Endothelial cell of umbilical vein (primary cell): ENCODE measurements at regions not wholly inside any gene's neighbourhood (a gene's known extent, or its start where the extent isn't known, plus 50 kb on each side); places are given as distances from the start of the nearest gene placed in this dataset.

Experiments
- BruUV-seq: library from RNA; stranded (reverse); fragments of 400-500 nt; replicated peaks from 2 replicates; lab custom pipeline; 2021; lab: Mats Ljungman, UMichigan
- CTCF ChIA-PET: fragments of 300-600, 350-600 bp; sonication (Branson Sonifier 250); formaldehyde crosslinking; loops from one replicate; lab custom pipeline; 2021; ENCODE audit warnings: antibody characterized with exemption, inconsistent platforms; lab: Charles Lee
- POLR2A ChIA-PET: fragments of 300-600, 350-600 bp; sonication (Branson Sonifier 250); formaldehyde crosslinking; loops from one replicate; lab custom pipeline; 2021; ENCODE audit warnings: antibody characterized with exemption, inconsistent platforms; lab: Charles Lee
- DNase-seq: peaks from one replicate; pipeline ENCODE4 v3.0.0-alpha.2; 2011; ENCODE audit warnings: low read depth, low spot score
- FAIRE-seq: peaks from 2 replicates; lab custom pipeline; 2011; peaks lifted over from hg19 to GRCh38; lab: Jason Lieb, UNC
- H2AFZ ChIP-seq: 2 replicates; pipeline ENCODE4 v1.6.0; 2012; ENCODE audit warnings: low read depth, low read length, control low read depth, inconsistent platforms
- H3K27ac ChIP-seq: 2 replicates; pipeline ENCODE4 v1.5.1; 2011; ENCODE audit warnings: low read depth, mild to moderate bottlenecking, control low read depth, low read length, moderate library complexity; ENCODE audit not compliant: insufficient read depth
- H3K27me3 ChIP-seq, 2 experiments: 2 replicates each; pipeline versions ENCODE4 v1.6.0 to v1.6.1; 2011; ENCODE audit warnings: low read length in 2 of 2, mixed read lengths in 1 of 2; ENCODE audit not compliant: control insufficient read depth in 2 of 2, insufficient read depth in 2 of 2
- H3K36me3 ChIP-seq, 2 experiments: 2 replicates in 1 of 2; 3 replicates in 1 of 2; pipeline ENCODE4 v1.5.1; 2011; ENCODE audit warnings: low read length in 2 of 2, mild to moderate bottlenecking in 1 of 2, moderate library complexity in 1 of 2; ENCODE audit not compliant: control insufficient read depth in 2 of 2, insufficient read depth in 2 of 2; ENCODE audit errors: extremely low read depth in 1 of 2
- H3K4me1 ChIP-seq: 3 replicates; pipeline ENCODE4 v1.5.1; 2011; ENCODE audit warnings: mild to moderate bottlenecking, low read length; ENCODE audit not compliant: control insufficient read depth, insufficient read depth; ENCODE audit errors: extremely low read depth
- H3K4me2 ChIP-seq: 2 replicates; pipeline ENCODE4 v1.6.1; 2011; ENCODE audit warnings: low read length, control low read depth, mixed read lengths; ENCODE audit not compliant: insufficient read depth
- H3K4me3 ChIP-seq, 3 experiments: fragments of 200-600 bp in 1 of 3; sonication (generic), shearing (Covaris generic) in 1 of 3; replicated peaks in 1 of 3; 2 replicates each; pipeline ENCODE4 v1.5.1; 2011 to 2016; ENCODE audit warnings: control low read depth in 3 of 3, low read length in 3 of 3, mild to moderate bottlenecking in 2 of 3, inconsistent platforms in 1 of 3, low read depth in 1 of 3, moderate library complexity in 1 of 3; ENCODE audit not compliant: insufficient read depth in 1 of 3
- H3K79me2 ChIP-seq: 2 replicates; pipeline ENCODE4 v1.6.0; 2012; ENCODE audit warnings: low read length, inconsistent platforms; ENCODE audit not compliant: control insufficient read depth, insufficient read depth
- H3K9ac ChIP-seq: replicated peaks from 2 replicates; pipeline ENCODE3; 2011; ENCODE audit warnings: low read length, control low read depth; ENCODE audit not compliant: insufficient read depth; ENCODE audit errors: extremely low read depth
- H3K9me1 ChIP-seq: replicated peaks from 3 replicates; pipeline ENCODE4 v1.6.0; 2011; ENCODE audit warnings: mild to moderate bottlenecking, low read length; ENCODE audit not compliant: control insufficient read depth, insufficient read depth; ENCODE audit errors: extremely low read depth
- H3K9me3 ChIP-seq: replicated peaks from 2 replicates; pipeline ENCODE4 v1.5.1; 2012; ENCODE audit warnings: low read length, inconsistent platforms; ENCODE audit not compliant: control insufficient read depth, insufficient read depth
- H4K20me1 ChIP-seq: replicated peaks from 2 replicates; pipeline ENCODE3; 2011; ENCODE audit warnings: mild to moderate bottlenecking, low read length; ENCODE audit not compliant: control insufficient read depth, insufficient read depth; ENCODE audit errors: extremely low read depth
- CTCF ChIP-seq, 2 donors: IDR thresholded peaks; 1 replicate in 1 of 2; 2 replicates in 1 of 2; pipeline ENCODE4 v1.5.1; 2011; ENCODE audit warnings: low read length in 2 of 2, mild to moderate bottlenecking in 2 of 2, moderate library complexity in 2 of 2, control low read depth in 1 of 2, inconsistent platforms in 1 of 2, low read depth in 1 of 2; ENCODE audit not compliant: insufficient read depth in 1 of 2; ENCODE audit errors: extremely low read depth in 1 of 2
- EZH2 ChIP-seq: IDR thresholded peaks from 2 replicates; pipeline ENCODE4 v1.6.1; 2012; ENCODE audit warnings: borderline replicate concordance, low read depth, mild to moderate bottlenecking, moderate library complexity, low read length, inconsistent platforms; ENCODE audit not compliant: severe bottlenecking
- FOS ChIP-seq: IDR thresholded peaks from 2 replicates; pipeline ENCODE4 v1.6.1; 2011; ENCODE audit warnings: mild to moderate bottlenecking, low read length, moderate library complexity, borderline replicate concordance; ENCODE audit not compliant: insufficient read depth
- GATA2 ChIP-seq: IDR thresholded peaks from 2 replicates; pipeline ENCODE4 v1.7.0; 2011; ENCODE audit warnings: low read depth, mild to moderate bottlenecking, moderate library complexity, mixed read lengths, low read length; ENCODE audit not compliant: insufficient read length, insufficient read depth
- JUN ChIP-seq: IDR thresholded peaks from 2 replicates; pipeline ENCODE4 v1.6.1; 2011; ENCODE audit warnings: borderline replicate concordance, low read depth; ENCODE audit not compliant: insufficient read length, insufficient read depth
- MAX ChIP-seq: IDR thresholded peaks from 2 replicates; pipeline ENCODE4 v1.6.1; 2011; ENCODE audit not compliant: insufficient read depth, insufficient read length
- MYC ChIP-seq: IDR thresholded peaks from one replicate; pipeline ENCODE4 v1.6.1; 2011; ENCODE audit warnings: mild to moderate bottlenecking, low read depth, low read length
- POLR2A ChIP-seq: IDR thresholded peaks from 2 replicates; pipeline ENCODE4 v1.6.1; 2012; ENCODE audit warnings: low read depth, mild to moderate bottlenecking, control low read depth, low read length
- POLR2AphosphoS5 ChIP-seq: IDR thresholded peaks from 2 replicates; pipeline ENCODE4 v1.6.1; 2012; ENCODE audit warnings: low read depth, mild to moderate bottlenecking, control low read depth, low read length, moderate library complexity; ENCODE audit not compliant: insufficient read depth
- dilution Hi-C: fragments of 300-500 bp; cut with MboI; formaldehyde crosslinking; loops from one replicate; pipeline ENCODE4 v1.15.0; 2019; ENCODE audit warnings: low sequenced_read_pairs; ENCODE audit not compliant: extremely low pct_ligation_motif_present
- intact Hi-C: fragments of 100-400 bp; cut with micrococcal nuclease; formaldehyde crosslinking; loops from one replicate; pipeline ENCODE4 v1.10.0; 2022

GRCh38 chr6:44717431-44717830 is 329.9 kb downstream of the CDC5L start:
- H3K27me3 ChIP-seq = no peaks in the 10 kb centered on the region
- no TSS peak for BruUV-seq
- ChIA-PET CTCF (interaction anchor here (1.6 kb wide), 1 partner anchor 62 kb away, joined by 4 read pairs; no protein-coding TSS in a partner anchor), POLR2A (no interaction called here)
- no peaks in the 10 kb centered on the region for H3K36me3 ChIP-seq
- no peaks in the 10 kb centered on the region for H4K20me1 ChIP-seq
- TF ChIP-seq POLR2AphosphoS5 (no peak), POLR2A (no peak), CTCF (IDR thresholded peaks at IDR 0.05; ENCODE audit: extremely low read depth in 1 of 2, insufficient read depth in 1 of 2, low read depth in 1 of 2, low read length in 2 of 2) (no peak), FOS (no peak), JUN (no peak), MAX (no peak), MYC (no peak), GATA2 (no peak), EZH2 (no peak)
- no peak overlapping the region for H3K9ac ChIP-seq
- intact Hi-C loops = no loop called here
- no peak overlapping the region for H3K4me3 ChIP-seq
- FAIRE-seq (no peak), DNase-seq (no peak)
- H3K27ac ChIP-seq = no peak overlapping the region
- no peaks in the 10 kb centered on the region for H3K9me1 ChIP-seq
- no peak overlapping the region for H3K4me2 ChIP-seq
- H3K9me3 ChIP-seq = no peaks in the 10 kb centered on the region
- H3K4me1 ChIP-seq = no peaks in the 10 kb centered on the region
- dilution Hi-C loops = no loop called here
- H2AFZ ChIP-seq = no peak overlapping the region
- no peaks in the 10 kb centered on the region for H3K79me2 ChIP-seq
